Nephron (organoid): ENCODE measurements at regions not wholly inside any gene's neighbourhood (a gene's known extent, or its start where the extent isn't known, plus 50 kb on each side); places are given as distances from the start of the nearest gene placed in this dataset.
"Not testable (repeated sequence)": the region's sequence is repeated elsewhere in the genome, so short reads cannot be mapped to it uniquely, and the experiment has no call there.

ENCODE experiments used
- H3K27ac Mint-ChIP-seq, 3 experiments: 2 replicates each; pipeline ENCODE4 v1.8.0; 2020; ENCODE audit warnings: mixed read lengths in 3 of 3, mild to moderate bottlenecking in 2 of 3, moderate library complexity in 1 of 3
- H3K27me3 Mint-ChIP-seq: 2 replicates; pipeline ENCODE4 v1.8.0; 2021; ENCODE audit warnings: low read depth, mild to moderate bottlenecking, moderate library complexity, mixed read lengths
- H3K36me3 Mint-ChIP-seq: 2 replicates; pipeline ENCODE4 v1.8.0; 2020; ENCODE audit warnings: low read depth, mixed read lengths
- H3K4me1 Mint-ChIP-seq: 2 replicates; pipeline ENCODE4 v1.8.0; 2020; ENCODE audit warnings: mixed read lengths
- H3K4me3 Mint-ChIP-seq, 3 experiments: 2 replicates each; pipeline ENCODE4 v1.8.0; 2020; ENCODE audit warnings: mild to moderate bottlenecking in 3 of 3, mixed read lengths in 3 of 3, moderate library complexity in 2 of 3
- H3K9me3 Mint-ChIP-seq: 2 replicates; pipeline ENCODE4 v1.8.0; 2020; ENCODE audit warnings: mixed read lengths
- CTCF ChIP-seq, 3 experiments: fragments of 200-600 bp; sonication (generic); IDR thresholded peaks; one replicate each; pipeline ENCODE4 v1.5.0; 2021; ENCODE audit warnings: antibody characterized with exemption in 3 of 3; ENCODE audit not compliant: unreplicated experiment in 3 of 3

- no peaks in the 10 kb centered on the region for H3K36me3 Mint-ChIP-seq
- H3K4me3 Mint-ChIP-seq, result no peak overlapping the region
- H3K9me3 Mint-ChIP-seq, result no peaks in the 10 kb centered on the region
- TF ChIP-seq CTCF (IDR thresholded peaks at IDR 0.05; ENCODE audit: unreplicated experiment in 3 of 3), result no peak
- no peak overlapping the region for H3K27ac Mint-ChIP-seq
- H3K27me3 Mint-ChIP-seq, result no peaks in the 10 kb centered on the region
- peaks cover 11% of the 10 kb centered on the region for H3K4me1 Mint-ChIP-seq
Observed at GRCh38 chr1:58852731-58853485, 69.1 kb upstream of the JUN start.

GRCh38 chr1:58854576-58854975, 70.7 kb upstream of the JUN start:
- H3K36me3 Mint-ChIP-seq, result no peaks in the 10 kb centered on the region
- H3K27ac Mint-ChIP-seq, result peak overlapping the region in 2 of 3 experiments; percentile 5 to 42
- no peaks in the 10 kb centered on the region for H3K27me3 Mint-ChIP-seq
- no peak for TF ChIP-seq CTCF (IDR thresholded peaks at IDR 0.05; ENCODE audit: unreplicated experiment in 3 of 3)
- no peaks in the 10 kb centered on the region for H3K9me3 Mint-ChIP-seq
- H3K4me3 Mint-ChIP-seq, result no peak overlapping the region
- H3K4me1 Mint-ChIP-seq, result peaks cover 21% of the 10 kb centered on the region

- peak overlapping the region in 2 of 3 experiments; percentile 9 to 60 for H3K27ac Mint-ChIP-seq
- no peak overlapping the region for H3K4me3 Mint-ChIP-seq
- peaks cover 30% of the 10 kb centered on the region for H3K4me1 Mint-ChIP-seq
- no peaks in the 10 kb centered on the region for H3K36me3 Mint-ChIP-seq
- no peak for TF ChIP-seq CTCF (IDR thresholded peaks at IDR 0.05; ENCODE audit: unreplicated experiment in 3 of 3)
- no peaks in the 10 kb centered on the region for H3K9me3 Mint-ChIP-seq
- H3K27me3 Mint-ChIP-seq, result no peaks in the 10 kb centered on the region
Observed at GRCh38 chr1:58855274-58856165, 71.7 kb upstream of the JUN start.

GRCh38 chr1:58856281-58856680, 72.4 kb upstream of the JUN start:
- not testable (repeated sequence) for H3K9me3 Mint-ChIP-seq, H3K27ac Mint-ChIP-seq, H3K4me3 Mint-ChIP-seq, H3K36me3 Mint-ChIP-seq, H3K27me3 Mint-ChIP-seq
- H3K4me1 Mint-ChIP-seq, result peaks cover 35% of the 10 kb centered on the region

- H3K27ac Mint-ChIP-seq, result peak overlapping the region in 2 of 3 experiments; percentile 41 to 58
- no peaks in the 10 kb centered on the region for H3K36me3 Mint-ChIP-seq
- no peaks in the 10 kb centered on the region for H3K27me3 Mint-ChIP-seq
- no peak for TF ChIP-seq CTCF (IDR thresholded peaks at IDR 0.05; ENCODE audit: unreplicated experiment in 3 of 3)
- H3K4me3 Mint-ChIP-seq, result no peak overlapping the region
- peaks cover 47% of the 10 kb centered on the region for H3K4me1 Mint-ChIP-seq
- H3K9me3 Mint-ChIP-seq, result no peaks in the 10 kb centered on the region
Observed at GRCh38 chr1:58857680-58858673, 74.1 kb upstream of the JUN start.
